Body of pancreas (tissue), 4 donors: ENCODE measurements at regions not wholly inside any gene's neighbourhood (a gene's known extent, or its start where the extent isn't known, plus 50 kb on each side); places are given as distances from the start of the nearest gene placed in this dataset.
"Not testable (repeated sequence)": the region's sequence is repeated elsewhere in the genome, so short reads cannot be mapped to it uniquely, and the experiment has no call there.

Experiments used
- ATAC-seq: fragments of 150-250 bp; one replicate; pipeline ENCODE4 v1.9.1; 2016
- DNase-seq, 4 donors: peaks; one replicate each; pipeline ENCODE4 v3.0.0-alpha.2; 2019
- H3K27ac ChIP-seq, 4 donors: fragments of 200-600 bp; sonication (generic); 1 replicate in 3 of 4; 2 replicates in 1 of 4; pipeline versions ENCODE4 v1.5.1 to v1.6.1; 2016 to 2019; ENCODE audit warnings: mild to moderate bottlenecking in 1 of 4, mixed read lengths in 1 of 4, moderate library complexity in 1 of 4
- H3K27me3 ChIP-seq, 2 donors: fragments of 200-600 bp; sonication (generic); one replicate each; pipeline ENCODE4 v1.6.0; 2016; ENCODE audit warnings: mild to moderate bottlenecking in 1 of 2
- H3K36me3 ChIP-seq, 2 donors: fragments of 200-600 bp; sonication (generic); replicated peaks in 1 of 2; 2 replicates each; pipeline ENCODE4 v1.5.1; 2016; ENCODE audit warnings: low read depth in 2 of 2; ENCODE audit not compliant: insufficient read depth in 1 of 2
- H3K4me1 ChIP-seq: fragments of 200-600 bp; sonication (generic); one replicate; pipeline ENCODE4 v1.6.0; 2016
- H3K4me3 ChIP-seq, 2 donors: fragments of 200-600 bp; sonication (generic); 1 replicate in 1 of 2; 2 replicates in 1 of 2; pipeline ENCODE4 v1.5.1; 2016 to 2019
- H3K9me3 ChIP-seq, 3 donors: fragments of 200-600 bp; sonication (generic); 1 replicate in 2 of 3; 2 replicates in 1 of 3; pipeline ENCODE4 v1.5.1; 2016
- POLR2A ChIP-seq, 3 donors: fragments of 450-650 bp; IDR thresholded peaks; one replicate each; pipeline ENCODE4 v1.6.1; 2016; ENCODE audit warnings: antibody characterized with exemption in 3 of 3, mild to moderate bottlenecking in 2 of 3
- WGBS, 2 donors: methylation state at CpG; one replicate each; pipeline ENCODE4 v1.1.5; 2017; 5-methylcytosine and 5-hydroxymethylcytosine counted together
- intact Hi-C: fragments of 100-400 bp; cut with DNase I; formaldehyde crosslinking; loops from one replicate; pipeline ENCODE4 v1.15.1; 2023
- TF ChIP-seq, protein P1 (sequence below), 7 experiments: fragments of 450-650 bp in 4 of 7; fragments of 200-600 bp in 3 of 7; sonication (generic) in 3 of 7; IDR thresholded peaks; one replicate each; pipeline ENCODE4 v1.5.1; 2016 to 2019; ENCODE audit warnings: antibody characterized with exemption in 7 of 7

DNA sequence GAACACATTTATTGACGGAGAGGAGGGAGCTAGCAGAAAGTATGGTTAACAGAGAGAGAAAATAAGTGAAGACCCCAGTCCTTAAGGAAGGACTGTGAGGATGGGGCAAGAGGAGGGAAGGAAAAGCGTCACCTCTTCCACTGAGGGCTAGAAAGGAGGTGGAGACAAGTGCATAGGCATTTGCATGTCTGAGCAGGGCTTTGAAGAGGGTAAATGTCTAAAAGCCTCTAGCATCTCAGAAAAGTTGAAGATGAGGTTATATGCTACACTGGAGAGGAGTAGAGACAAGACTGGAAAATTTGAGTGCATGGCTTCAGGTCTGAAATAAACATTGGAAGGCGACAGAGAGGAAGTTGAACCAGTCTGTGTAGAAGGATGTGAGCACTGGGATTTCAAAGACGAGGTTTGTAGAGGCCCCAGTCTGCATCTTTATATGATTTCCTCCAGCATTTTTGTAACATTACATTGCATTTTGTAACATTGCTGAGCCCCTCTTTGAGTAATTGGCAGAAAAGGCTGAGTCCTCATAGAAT, 98.5 kb upstream of the IFNG-AS1 start:
- intact Hi-C loops, result no loop called here
- whole genome bisulfite sequencing, 2 donors, result 75 to 84% methylated on average over 4 of the region's 4 CpGs

DNA sequence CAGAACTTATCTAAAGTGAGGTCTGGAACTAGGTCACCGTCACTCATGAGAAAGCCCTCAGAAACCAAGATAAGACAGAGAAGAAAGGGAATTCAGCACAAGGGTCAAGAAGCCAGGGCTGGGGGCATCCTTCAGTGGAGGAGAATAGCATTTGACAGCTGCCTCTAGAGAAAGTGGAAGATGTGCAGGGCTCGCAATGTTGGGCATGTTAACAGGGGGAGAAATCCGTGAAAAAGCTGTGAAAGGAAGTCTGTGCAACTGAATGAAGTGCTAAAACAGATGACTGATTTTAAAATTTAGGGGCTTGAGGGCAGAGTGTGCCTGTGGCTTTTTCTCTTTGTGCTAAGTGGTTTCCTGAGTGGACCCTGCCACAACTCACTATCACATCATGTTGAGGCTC, 97.7 kb upstream of the IFNG-AS1 start:
- 47 to 53% methylated on average over 3 of the region's 3 CpGs for WGBS, 2 donors
- ATAC-seq, result no peak
- Histone ChIP-seq H3K27ac (no peak overlapping the region), H3K4me1 (no peaks in the 10 kb centered on the region), H3K4me3 (no peak overlapping the region), H3K36me3 (no peaks in the 10 kb centered on the region), H3K27me3 (no peaks in the 10 kb centered on the region), H3K9me3 (no peaks in the 10 kb centered on the region)
- no peak for TF ChIP-seq POLR2A (IDR thresholded peaks at IDR 0.05)
- TF ChIP-seq, protein P1, sequence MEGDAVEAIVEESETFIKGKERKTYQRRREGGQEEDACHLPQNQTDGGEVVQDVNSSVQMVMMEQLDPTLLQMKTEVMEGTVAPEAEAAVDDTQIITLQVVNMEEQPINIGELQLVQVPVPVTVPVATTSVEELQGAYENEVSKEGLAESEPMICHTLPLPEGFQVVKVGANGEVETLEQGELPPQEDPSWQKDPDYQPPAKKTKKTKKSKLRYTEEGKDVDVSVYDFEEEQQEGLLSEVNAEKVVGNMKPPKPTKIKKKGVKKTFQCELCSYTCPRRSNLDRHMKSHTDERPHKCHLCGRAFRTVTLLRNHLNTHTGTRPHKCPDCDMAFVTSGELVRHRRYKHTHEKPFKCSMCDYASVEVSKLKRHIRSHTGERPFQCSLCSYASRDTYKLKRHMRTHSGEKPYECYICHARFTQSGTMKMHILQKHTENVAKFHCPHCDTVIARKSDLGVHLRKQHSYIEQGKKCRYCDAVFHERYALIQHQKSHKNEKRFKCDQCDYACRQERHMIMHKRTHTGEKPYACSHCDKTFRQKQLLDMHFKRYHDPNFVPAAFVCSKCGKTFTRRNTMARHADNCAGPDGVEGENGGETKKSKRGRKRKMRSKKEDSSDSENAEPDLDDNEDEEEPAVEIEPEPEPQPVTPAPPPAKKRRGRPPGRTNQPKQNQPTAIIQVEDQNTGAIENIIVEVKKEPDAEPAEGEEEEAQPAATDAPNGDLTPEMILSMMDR (IDR thresholded peaks at IDR 0.05), result no peak
- DNase-seq, result no peak
- intact Hi-C loops, result no loop called here

More for the DNA sequence above, 98.5 kb upstream of the IFNG-AS1 start:
- ATAC-seq (no peak), DNase-seq (no peak)
- Histone ChIP-seq H3K4me3 (no peak overlapping the region), H3K27ac (no peak overlapping the region), H3K36me3 (no peaks in the 10 kb centered on the region), H3K4me1 (no peaks in the 10 kb centered on the region), H3K9me3 (no peaks in the 10 kb centered on the region), H3K27me3 (no peaks in the 10 kb centered on the region)
- no peak for TF ChIP-seq POLR2A (IDR thresholded peaks at IDR 0.05)
- TF ChIP-seq, protein P1 (IDR thresholded peaks at IDR 0.05), result no peak

DNA sequence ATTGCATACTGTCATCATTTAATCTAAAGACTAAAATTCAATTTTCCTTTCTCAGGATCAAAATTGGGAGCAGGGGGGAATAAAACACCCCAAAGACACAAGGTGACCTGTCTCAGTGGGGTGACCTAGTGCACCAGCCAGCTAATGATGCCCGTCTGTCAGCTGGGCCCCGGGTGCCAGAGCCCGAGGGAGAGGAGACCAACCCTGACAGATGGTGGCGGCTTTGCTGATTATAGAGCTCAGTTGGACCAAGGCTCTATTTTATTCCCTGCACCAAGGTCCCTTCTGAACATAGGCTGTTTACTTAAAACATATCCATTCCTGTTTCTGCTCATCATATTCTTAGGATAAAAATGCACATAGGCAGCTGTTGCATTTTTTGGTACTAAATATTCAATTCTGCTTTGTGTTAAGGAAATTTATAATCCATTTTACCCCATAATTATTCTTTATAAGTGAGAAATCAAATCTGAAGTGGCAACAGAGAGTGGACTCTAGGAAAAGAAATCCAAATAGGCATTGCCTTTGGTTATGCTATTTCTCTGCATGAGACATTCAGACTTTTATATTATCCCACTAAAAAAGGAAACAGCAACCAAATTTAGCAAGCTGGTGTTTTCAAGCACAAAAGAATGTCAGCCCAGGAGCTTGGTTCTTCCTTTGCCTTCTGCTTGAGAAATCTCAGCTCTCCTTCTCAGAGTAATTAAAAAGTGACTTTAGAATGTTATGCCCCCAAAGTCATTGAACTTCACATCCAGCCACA, 96.8 kb upstream of the IFNG-AS1 start:
- Histone ChIP-seq H3K9me3 (no peaks in the 10 kb centered on the region), H3K27ac (no peak overlapping the region), H3K4me1 (no peaks in the 10 kb centered on the region), H3K36me3 (no peaks in the 10 kb centered on the region), H3K27me3 (no peaks in the 10 kb centered on the region), H3K4me3 (no peak overlapping the region)
- no peak for DNase-seq
- no peak for TF ChIP-seq POLR2A (IDR thresholded peaks at IDR 0.05)
- TF ChIP-seq, protein P1 (IDR thresholded peaks at IDR 0.05), result no peak
- intact Hi-C loops, result no loop called here
- 67 to 71% methylated on average over 4 of the region's 4 CpGs for WGBS, 2 donors
- ATAC-seq, result no peak

DNA sequence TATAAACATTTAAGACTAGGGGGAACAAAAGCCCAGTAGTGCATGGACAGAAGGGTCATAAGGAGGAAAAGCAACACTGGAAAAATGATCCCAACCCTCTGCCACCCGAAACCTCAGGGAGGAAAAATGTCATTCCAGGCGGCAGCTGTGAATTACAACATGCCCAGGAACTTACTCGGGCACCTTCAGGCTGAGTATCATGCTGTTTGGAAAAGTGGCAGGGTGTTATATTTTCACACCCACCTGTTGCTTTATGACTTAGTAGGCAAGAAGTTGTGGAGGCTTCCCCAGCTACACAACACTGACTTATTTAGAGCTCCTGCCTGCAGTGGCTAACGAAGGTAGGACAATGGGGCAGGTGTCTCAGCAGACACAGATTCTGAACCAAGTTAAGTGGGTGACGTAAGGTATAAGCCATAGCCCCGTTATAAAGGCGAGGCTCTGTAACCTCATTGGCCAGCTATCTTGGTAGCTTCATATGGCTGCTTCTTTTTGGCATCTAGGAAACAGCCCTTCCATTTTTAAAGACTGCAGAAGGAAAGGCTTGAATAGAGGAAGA, 96.1 kb upstream of the IFNG-AS1 start:
- H3K27me3 ChIP-seq, result no peaks in the 10 kb centered on the region
- H3K36me3 ChIP-seq, result no peaks in the 10 kb centered on the region
- 74 to 78% methylated on average over 7 of the region's 7 CpGs for WGBS, 2 donors
- intact Hi-C loops, result no loop called here
- H3K9me3 ChIP-seq, result no peaks in the 10 kb centered on the region
- no peaks in the 10 kb centered on the region for H3K4me1 ChIP-seq
- H3K27ac ChIP-seq, result no peak overlapping the region
- ATAC-seq (no peak), DNase-seq (no peak)
- TF ChIP-seq, protein P1 (IDR thresholded peaks at IDR 0.05), result no peak
- no peak for TF ChIP-seq POLR2A (IDR thresholded peaks at IDR 0.05)
- H3K4me3 ChIP-seq, result no peak overlapping the region

DNA sequence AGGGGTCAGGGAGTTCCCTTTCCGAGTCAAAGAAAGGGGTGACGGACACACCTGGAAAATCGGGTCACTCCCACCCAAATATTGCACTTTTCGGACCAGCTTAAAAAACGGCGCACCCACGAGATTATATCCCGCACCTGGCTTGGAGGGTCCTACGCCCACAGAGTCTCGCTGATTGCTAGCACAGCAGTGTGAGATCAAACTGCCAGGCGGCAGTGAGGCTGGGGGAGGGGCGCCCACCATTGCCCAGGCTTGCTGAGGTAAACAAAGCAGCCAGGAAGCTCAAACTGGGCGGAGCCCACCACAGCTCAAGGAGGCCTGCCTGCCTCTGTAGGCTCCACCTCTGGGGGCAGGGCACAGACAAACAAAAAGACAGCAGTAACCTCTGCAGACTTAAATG, 88.8 kb upstream of the IFNG-AS1 start:
- ATAC-seq, H3K27ac ChIP-seq, H3K27me3 ChIP-seq, intact Hi-C loops, H3K9me3 ChIP-seq, H3K4me1 ChIP-seq, DNase-seq, H3K4me3 ChIP-seq, H3K36me3 ChIP-seq: not testable (repeated sequence)
- 73 to 76% methylated on average over 12 to 13 of the region's 13 CpGs for WGBS, 2 donors
